ENCODE measurements at regions not wholly inside any gene's neighbourhood (a gene's known extent, or its start where the extent isn't known, plus 50 kb on each side); places are given as distances from the start of the nearest gene placed in this dataset.
"Not testable (repeated sequence)": the region's sequence is repeated elsewhere in the genome, so short reads cannot be mapped to it uniquely, and the experiment has no call there.

DNA sequence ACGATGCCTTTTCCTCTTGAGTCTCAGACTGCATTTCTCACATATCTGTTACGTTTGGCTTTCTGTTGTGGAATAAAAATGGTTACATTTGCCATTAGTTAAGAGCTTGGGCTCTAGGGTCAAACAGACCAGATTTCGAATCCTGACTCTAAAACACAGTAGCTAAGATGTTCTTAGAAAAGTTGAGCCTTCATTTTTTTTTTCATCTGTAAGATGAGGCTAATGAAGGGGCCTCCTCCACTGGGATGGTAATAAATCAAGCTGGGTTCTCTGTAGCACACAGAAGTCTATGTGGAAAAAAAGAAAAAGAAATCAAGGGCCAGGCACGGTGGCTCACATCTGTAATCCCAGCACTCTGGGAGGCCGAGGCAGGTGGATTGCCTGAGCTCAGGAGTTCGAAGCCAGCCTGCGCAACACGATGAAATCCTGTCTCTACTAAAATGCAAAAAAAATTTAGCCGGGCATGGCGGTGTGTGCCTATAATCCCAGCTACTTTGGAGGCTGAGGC is 49.9 kb upstream of the CAPRIN1 start:
- DNase-seq = no peak

GRCh38 chr11:33999393-33999792 is 52.1 kb upstream of the CAPRIN1 start:
- no peak for DNase-seq

GRCh38 chr11:33997584-33998251 is 53.8 kb upstream of the CAPRIN1 start:
- DNase-seq = no peak

DNA sequence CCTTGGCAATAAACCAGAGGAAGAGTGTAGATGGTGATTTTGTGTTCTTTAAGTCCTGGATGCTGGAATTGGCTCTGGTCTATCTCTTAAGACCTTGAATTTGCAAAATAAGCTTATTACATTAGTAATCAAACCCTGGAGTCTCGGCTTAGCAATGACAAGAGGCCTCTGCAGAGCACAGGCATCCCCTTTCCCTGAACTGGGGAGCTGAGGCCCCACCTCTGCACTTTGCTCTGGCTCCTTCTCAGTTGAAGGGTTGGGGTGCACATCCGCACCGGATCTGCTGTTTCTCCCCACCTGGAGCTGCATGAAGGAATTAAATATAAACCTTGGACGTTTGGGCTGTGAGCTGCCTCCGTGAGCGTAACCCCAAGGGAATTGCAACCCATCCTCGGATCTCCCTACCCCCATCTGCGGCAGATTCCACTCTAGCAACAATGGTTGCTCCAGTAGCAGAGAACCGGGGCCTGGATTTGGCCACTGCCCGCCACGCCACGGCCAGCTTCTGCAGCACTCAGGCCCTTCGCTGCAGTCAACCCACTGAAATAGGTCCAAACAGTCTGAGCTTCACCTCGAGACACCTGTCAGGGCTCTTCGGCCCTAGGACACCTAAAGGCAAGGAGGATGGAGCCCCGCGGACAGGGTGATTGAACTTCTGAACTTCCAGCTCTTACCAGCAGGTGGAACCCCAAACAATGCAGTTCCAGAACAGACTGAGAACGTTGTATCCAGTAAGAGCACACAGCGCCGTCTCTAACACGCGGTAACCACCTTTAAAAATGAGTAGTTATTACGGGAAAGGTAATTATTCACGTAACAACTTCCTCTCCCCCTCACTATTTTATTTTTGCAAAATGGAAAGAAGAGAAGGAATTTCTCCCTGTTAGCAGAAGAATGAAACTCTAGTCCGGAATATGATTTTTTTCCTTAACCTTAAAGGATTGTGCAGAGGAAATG is 54.8 kb upstream of the CAPRIN1 start:
- peak; percentile 42 to 60 for DNase-seq

GRCh38 chr11:33994937-33995336 is 56.6 kb upstream of the CAPRIN1 start:
- no peak for DNase-seq

GRCh38 chr11:33991136-33991535 is 60.4 kb upstream of the CAPRIN1 start:
- DNase-seq = not testable (repeated sequence)

DNA sequence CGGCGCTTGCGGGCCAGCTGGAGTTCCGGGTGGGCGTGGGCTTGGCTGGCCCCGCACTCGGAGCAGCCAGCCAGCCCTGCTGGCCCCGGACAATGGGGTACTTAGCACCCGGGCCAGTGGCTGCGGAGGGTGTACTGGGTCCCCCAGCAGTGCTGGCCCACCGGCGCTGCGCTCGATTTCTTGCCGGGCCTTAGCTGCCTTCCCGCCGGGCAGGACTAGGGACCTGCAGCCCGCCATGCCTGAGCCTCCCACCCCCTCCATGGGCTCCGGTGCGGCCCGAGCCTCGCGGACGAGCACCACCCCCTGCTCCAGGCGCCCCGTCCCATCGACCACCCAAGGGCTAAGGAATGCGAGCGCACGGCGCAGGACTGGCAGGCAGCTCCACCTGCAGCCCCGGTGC is 61.4 kb upstream of the CAPRIN1 start:
- not testable (repeated sequence) for DNase-seq

DNA sequence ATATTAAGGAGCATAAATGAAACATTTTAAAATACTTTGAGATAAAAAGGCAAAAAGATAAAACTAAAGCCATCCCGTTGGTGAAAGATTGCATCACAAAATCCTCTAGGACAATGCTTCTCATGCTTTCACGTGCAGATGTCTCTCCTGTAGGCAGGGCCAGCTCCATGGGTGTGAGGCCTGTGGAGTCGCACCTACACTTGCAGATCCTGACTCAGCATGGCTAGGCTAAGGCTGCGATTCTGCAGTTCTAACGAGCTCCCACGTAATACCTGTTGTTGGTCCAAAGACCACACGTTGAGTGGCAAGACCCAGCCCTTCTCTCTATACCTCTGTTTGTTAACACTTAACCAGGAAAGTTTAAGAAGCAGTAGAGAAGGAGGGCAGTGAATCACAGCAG is 62.1 kb upstream of the CAPRIN1 start:
- DNase-seq = no peak

DNA sequence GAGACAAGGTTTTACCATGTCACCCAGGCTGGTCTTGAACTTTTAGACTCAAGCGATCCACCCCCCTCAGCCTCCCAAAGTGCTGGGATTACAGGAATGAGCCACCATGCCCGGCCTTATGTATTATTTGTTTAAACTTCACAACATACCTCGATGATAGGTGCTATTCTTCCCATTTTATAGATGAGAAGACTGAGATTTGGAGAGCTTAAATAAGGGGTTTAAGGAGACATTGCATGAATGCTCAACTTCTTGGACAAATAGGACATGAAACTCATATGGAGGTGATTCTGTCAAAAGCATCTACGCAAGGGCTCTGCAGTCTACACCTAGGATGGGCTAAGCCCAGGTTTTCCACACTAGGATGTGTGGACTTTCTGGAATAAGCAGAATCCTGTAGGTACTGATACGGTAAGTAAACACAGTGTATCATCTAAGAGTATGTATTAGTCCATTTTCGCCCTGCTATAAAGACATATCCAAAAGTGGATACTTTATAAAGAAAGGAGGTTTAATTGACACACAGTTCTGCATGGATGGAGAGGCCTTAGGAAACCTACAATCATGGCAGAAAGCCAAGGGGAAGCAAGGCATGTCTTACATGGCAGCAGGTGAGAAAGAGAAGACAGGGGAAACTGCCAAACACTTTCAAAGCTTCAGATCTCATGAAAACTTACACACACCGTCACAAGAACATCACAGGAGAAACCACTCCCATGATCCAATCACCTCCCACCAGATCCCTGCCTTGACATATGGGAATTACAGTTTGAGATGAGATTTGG is 62.8 kb upstream of the CAPRIN1 start:
- DNase-seq = no peak

DNA sequence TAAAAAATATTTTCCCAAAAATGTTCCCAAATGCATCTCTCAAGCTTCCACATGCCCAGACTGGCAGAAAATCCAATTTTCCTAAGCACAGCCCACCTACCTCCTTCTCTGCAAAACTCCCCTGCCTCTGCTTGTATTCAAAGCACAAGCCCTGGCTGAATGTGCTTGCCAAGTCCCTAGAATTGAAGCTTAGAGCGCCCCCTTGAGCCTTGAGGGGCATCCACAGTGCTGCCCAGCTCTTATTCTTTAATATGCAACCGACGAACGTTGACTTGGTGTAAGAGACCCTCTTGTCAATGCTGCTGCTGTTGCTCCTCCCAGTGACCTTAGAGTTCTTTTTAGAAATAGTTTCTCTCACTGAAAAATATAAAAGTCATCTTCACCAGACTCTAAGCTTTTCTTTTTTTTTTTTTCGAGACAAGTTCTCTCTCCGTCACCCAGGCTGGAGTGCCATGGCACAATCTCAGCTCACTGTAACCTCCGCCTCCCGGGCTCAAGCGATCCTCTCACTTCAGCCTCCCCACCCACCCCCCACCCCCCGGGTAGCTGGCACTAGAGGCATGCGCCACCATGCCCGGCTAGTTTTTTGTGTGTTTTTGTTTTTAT is 63.5 kb upstream of the CAPRIN1 start:
- DNase-seq = peak; percentile 62 to 77

- DNase-seq = no peak
These were observed 64.0 kb upstream of the CAPRIN1 start for GRCh38 chr11:33987545-33987944.

DNA sequence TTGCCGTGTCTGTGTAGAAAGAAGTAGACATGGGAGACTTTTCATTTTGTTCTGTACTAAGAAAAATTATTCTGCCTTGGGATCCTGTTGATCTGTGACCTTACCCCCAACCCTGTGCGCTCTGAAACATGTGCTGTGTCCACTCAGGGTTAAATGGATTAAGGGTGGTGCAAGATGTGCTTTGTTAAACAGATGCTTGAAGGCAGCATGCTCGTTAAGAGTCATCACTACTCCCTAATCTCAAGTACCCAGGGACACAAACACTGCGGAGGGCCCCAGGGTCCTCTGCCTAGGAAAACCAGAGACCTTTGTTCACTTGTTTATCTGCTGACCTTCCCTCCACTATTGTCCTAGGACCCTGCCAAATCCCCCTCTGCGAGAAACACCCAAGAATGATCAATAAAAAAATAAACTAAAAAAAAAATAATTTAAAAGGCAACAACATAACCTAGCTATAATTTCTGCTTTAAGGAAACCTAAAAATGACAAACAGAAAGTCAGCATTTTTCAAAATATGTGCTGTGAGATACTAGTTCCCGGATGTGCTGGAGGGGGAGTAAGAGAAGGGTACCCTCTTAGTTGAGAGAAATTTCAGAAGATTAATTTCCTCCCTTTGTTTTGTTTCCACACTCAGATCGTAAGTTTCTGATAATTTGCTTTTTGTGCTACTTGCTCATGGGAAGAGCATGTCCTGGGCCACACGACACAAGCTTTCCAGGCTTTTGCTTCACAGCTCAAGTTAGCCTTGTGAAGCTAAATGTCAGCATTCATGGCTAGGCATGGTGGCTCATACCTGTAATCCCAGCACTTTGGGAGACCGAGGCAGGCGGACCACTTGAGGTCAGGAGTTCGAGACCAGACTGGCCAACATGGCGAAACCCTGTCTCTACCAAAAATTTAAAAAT is 64.7 kb upstream of the CAPRIN1 start:
- DNase-seq = not testable (repeated sequence)

GRCh38 chr11:33984682-33985389 is 66.7 kb upstream of the CAPRIN1 start:
- no peak for DNase-seq

- no peak for DNase-seq
These were observed 68.9 kb upstream of the CAPRIN1 start for GRCh38 chr11:33982661-33983060.

GRCh38 chr11:33980897-33981296 is 70.6 kb upstream of the CAPRIN1 start:
- DNase-seq = no peak

GRCh38 chr11:33978376-33978775 is 73.2 kb upstream of the CAPRIN1 start:
- no peak for DNase-seq

- DNase-seq = no peak
These were observed 73.9 kb upstream of the CAPRIN1 start for GRCh38 chr11:33977676-33978075.

- DNase-seq = peak; percentile 36 to 48
These were observed 74.9 kb upstream of the CAPRIN1 start for GRCh38 chr11:33976495-33977199.

- no peak for DNase-seq
These were observed 76.7 kb upstream of the CAPRIN1 start for GRCh38 chr11:33974804-33975203.

All from right lung (tissue), 2 donors.